ENCODE measurements at regions not wholly inside any gene's neighbourhood (a gene's known extent, or its start where the extent isn't known, plus 50 kb on each side); places are given as distances from the start of the nearest gene placed in this dataset.

DNA sequence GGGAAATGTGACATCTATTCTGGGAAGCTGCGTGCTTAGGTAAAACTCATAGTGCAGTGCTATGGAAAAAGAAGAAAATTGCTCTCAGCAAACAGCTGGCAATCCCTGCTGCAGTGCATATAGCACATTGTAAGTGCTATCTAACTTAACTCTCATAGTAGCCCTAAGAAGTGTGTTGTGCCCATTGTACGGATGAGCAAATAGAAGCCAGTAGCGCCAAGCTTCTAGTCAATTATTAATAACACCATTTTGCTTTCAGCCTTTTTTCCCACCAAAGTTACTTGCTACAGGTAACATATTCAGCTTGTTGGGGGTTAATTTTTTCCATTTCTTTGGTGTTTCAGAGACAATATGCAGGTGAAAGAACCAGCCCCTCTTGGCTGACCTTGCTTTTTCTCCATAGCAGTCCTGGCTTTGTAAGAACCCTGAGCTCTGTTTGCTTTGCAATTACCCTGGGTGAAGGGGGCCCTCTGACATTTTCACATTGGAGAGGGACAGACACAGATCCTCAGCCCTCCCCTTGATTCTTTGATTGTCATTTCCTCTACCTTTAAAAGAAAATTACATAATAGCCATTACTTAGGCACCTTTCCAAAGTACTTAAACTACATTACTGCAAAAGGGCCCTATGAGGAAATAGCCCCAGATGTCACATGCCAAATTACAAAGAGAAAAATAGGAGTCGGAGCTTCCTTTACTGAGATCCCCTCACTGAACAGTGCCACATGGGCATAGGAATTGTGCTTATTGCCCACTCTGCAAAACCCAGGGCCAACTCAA lies 576.2 kb upstream of the TBX3 start:
- DNase-seq (ENCODE audit: low spot score), result no peak

DNA sequence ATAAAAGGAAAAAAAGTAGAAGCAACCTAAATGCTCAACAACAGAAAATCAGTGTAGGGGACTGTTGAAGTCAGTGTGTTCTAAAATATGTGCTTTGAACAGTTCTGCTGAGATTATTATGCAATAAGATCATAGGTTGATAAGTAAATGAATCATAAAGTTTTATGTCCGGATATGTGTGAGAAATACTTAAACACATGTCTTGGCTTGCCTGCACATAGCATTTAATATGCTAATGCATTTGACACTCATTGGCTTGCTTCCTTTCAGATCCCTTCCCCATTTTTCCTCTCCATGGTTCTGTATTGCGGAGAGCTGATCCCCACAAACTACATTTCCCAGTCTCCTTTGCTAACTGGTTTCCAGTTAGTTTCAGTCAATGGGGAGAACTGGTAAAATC lies 573.8 kb upstream of the TBX3 start:
- DNase-seq (ENCODE audit: low spot score), result no peak

DNA sequence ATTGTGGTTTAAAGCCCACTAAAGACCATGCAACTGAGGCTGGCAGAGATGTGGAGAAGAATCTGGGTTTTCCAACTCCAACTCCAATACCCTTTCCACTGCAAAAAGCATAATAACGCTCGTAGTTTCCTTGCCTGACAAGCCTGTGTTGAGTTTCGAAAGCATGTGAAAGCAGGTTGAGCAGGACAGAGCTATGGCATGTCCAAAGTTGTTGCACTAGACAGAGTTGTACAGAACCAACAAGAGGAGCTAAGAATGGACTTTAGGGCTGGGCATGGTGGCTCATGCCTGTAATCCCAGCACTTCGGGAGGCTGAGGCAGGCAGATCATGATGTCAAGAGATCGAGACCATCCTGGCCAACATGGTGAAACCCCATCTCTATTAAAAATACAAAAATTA lies 572.0 kb upstream of the TBX3 start:
- no peak for DNase-seq (ENCODE audit: low spot score)

DNA sequence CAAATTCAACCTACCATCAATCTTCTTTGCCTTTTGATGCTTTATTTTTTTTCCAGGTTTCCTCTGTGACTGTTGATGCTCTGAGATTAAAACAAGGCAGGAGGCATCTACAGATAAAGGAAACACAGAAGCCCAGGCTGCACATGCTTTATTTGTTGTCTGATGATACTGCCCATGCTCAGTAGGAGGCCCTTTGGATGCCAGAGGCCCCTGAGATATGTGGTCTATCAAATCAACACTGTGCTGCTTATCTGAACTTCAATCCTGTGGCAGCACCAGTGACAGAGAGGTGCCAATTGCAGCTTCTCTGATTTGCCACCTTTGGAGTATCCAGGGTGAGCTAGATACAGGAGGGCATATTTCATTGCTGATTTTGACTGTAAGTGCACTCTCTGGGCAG lies 571.3 kb upstream of the TBX3 start:
- DNase-seq (ENCODE audit: low spot score), result no peak

DNA sequence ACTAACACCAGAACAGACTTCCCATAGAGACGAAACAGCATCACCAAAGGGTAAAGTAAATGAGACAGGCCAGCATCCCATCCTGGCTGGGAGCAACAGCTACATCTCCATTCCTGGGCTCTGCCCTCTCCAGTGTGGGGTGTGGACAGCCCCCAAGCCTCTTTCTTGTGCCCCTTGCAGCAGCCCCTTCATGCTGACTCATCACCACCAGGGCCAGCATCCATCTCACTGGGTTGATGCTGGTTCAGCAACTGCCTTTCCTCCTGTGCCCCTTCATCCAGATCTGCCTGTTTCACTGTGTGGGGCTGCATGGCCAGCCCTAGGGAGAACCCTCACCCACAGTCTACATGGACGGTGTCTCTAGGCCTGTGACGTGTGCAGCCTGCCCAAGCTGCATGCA lies 569.1 kb upstream of the TBX3 start:
- no peak for DNase-seq (ENCODE audit: low spot score)

DNA sequence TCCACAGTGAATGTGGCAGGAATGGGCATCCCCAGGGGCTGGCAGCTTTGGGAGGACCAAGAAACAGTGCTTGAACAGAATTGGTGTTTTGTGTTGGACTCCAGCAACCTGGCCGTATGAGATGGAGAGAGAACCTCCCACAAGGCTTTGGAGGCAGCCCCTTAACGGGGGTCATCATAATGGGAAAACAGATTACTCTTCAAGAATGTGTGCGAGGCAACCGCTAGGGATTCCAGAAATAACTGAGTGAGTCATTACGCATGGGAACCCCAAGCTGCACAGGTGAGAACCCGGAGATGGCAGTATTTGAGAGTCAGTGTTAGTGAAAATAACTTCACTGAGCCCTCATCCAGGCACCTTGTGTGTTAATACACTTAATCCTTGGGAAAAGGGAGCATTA lies 567.8 kb upstream of the TBX3 start:
- no peak for DNase-seq (ENCODE audit: low spot score)

DNA sequence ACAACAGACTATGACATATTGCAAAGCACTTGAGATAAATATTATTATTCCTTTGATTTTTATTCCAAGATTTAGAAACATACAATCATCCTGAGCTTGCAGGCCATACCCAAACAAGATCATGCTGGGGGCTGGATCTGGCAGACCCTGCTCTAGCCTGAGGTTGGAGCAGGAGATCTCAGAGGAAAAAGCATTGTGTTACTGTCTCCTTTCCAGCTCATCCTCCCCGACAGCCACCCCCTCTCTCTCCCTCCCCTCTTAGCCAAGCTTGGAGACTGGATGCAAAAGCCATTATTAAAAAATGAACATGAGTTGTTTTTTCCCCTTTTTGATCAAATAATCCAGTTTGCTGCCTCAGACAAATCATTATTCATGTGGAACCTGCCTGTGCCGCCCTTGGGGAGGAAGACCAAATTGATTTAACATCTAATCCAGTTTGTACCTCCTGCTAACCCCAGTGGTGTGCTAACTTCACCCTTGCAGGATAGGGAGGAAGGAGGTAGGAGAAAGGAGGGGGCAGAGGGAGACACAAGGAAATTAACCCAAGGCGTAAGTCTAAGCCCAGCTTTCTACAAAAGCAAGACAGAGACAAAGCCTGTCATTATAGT lies 565.8 kb upstream of the TBX3 start:
- DNase-seq (ENCODE audit: low spot score), result no peak

DNA sequence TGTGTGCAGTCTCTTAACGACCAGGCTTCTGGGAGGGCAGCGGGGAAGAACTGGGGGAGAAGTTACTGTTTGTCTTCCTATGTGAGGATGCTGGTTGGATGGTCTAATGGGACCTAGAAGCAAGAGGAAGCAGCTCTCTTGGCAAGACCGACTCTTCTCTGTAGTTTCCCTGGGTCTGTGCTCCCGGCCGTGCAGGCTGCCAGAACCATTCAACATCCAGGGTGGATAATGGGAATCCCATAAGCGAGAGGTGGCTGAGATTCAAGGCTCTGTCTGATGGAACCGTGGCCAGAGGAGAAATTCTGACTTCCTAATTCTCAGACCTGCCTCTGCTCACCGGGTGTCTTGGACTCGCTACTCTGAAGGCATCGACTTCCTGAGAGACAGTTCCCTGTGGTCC lies 561.0 kb upstream of the TBX3 start:
- no peak for DNase-seq (ENCODE audit: low spot score)

DNA sequence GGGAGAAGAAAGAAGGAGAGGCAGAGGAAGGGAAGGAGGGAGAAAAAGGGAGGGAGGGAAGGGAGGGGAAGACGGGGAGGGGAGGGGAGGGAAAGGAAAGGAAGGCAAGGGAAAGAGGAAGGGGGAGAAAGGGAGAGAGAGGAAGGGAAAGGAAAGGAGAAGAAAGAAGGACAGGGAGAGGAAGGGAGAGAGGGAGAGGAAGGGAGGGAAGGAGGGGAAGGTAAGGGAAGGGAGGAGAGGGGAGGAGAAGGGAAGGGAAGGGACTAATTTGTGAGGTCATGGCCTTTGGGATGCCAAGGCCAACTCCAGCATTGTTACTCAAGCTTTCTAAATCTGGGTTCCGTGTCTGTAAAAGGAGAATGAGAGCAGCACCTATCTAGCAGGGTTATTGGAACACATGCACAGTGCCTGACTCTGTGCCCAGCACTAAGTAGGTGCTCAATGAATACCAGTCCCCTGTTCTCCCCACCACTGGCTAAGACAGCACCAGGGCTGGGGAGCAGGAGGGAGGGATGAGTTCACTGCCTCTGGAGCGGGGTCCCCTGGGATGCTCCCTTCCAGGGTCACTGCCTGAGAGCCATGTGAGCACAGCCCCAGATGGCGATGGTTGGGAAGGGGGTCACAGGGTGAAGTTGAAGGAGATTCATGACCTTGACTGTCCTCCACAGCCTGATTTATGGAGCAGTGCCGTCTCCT lies 560.1 kb upstream of the TBX3 start:
- DNase-seq (ENCODE audit: low spot score), result no peak

DNA sequence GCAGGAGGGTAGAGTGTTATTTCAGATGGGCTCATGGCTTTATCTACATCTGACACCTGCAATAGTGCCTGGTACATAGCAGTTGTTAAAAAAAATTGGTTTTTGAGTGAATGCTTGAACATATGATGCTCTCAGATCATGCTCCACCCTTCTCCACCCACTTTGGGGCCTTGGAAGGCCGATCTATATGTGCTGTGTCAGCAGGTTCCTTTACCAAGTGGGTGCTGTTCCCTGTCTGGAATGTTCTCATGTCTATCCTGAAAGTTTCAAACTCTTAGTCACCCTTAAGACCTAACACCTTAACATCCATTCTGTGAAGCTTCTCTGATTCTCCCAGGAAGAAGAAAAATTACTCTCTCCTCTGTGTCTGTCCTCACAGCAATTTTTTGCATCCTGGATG lies 556.3 kb upstream of the TBX3 start:
- DNase-seq (ENCODE audit: low spot score), result no peak

DNA sequence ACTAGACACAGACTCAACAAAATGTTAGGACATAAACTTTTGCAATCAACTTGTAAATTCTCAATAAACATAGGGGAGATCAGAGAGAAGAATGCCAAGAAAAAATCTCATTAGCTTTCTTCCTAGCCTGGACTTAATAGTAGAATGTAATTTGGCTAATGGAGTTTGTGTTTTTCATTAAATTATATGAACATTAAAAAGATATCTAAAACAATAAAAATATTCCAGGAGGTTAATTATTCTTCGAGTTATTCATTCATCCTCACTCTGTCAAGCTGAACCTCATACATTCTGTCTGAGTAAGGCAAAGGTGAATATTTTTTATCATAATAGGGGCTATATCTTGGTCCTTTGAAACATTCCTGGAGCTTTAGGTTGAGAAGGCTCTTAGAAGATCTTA lies 551.9 kb upstream of the TBX3 start:
- no peak for DNase-seq (ENCODE audit: low spot score)

DNA sequence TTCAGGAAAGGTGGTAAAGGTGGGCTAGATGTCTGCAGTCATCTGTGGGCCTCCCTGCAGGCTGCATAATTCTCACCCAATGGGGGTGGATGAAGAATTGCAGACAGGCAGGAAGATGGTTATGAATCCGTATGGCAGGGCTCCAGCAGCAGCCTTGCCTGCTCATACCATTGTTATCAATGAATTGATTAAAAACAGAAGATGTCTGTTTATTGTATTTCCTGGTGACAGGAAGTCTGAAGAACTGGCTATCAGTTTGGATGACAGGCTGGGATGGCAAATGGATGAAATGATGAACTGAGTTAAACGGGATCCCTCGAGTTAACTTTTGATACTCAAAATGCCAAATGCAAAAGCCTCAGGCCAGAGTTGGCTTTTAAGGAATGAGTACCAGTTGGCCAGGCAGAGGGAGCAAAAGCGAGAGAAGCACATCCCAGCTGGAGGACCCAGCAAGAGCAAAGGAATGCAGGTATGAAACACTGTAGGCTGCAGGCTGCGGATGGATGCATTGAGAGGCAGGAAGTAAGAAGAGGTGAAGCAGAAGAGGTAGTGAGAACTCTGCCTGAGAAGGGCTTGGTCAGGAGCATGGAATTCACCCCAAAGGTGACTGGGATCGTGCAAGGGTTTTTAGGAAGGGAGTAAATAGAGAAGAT lies 550.0 kb upstream of the TBX3 start:
- DNase-seq (ENCODE audit: low spot score), result no peak

DNA sequence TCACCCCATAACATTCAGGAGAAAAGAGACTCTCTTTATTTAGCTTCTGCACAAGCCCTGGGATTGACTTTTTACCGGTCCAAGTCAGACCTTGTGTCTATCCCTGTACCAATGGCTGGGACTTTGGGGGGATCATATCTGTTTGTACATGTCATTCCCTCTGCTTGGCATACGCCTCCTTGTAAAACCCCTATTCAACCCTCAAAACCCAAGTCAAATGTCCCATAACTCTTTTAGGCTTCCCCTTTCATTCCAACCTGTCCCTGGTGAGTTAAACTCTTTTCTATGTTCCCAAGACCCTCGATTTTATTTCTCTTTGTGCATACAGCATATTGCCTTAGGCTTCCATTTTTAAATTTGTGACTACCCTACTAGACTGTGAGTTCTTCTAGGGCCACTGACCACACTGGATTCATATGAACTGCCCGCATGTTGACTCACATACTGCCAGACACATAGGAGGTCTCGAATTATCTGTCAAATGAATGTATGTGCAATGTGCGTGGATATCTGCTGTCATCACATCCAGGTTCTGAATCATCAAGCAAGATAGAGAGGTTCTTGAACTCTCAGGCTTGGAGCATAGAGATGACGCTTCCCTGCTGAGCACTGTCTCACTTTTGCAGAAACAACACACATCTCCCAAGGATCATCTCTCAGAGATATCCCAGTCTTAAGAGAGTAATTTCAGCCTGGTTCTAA lies 548.6 kb upstream of the TBX3 start:
- no peak for DNase-seq (ENCODE audit: low spot score)

DNA sequence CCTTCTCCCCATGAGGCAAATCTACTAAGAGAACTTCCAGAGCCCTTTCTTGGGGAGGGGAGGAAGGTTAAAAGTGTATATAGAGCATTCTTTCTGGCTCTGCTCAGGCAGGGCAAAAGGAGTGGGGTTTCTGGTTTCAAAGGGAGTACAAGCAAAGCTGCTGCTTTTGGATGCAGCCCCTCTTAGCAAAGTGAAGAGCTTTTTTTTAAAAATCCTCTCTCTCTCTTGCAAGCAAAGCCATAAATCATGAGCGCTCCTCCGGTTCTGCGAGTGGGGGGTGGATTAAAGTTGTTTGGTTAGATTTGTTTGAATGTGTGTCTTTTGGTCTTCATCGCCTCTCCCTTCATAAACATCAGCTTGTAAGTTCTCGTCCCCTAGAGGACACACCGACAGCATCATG lies 546.6 kb upstream of the TBX3 start:
- no peak for DNase-seq (ENCODE audit: low spot score)

DNA sequence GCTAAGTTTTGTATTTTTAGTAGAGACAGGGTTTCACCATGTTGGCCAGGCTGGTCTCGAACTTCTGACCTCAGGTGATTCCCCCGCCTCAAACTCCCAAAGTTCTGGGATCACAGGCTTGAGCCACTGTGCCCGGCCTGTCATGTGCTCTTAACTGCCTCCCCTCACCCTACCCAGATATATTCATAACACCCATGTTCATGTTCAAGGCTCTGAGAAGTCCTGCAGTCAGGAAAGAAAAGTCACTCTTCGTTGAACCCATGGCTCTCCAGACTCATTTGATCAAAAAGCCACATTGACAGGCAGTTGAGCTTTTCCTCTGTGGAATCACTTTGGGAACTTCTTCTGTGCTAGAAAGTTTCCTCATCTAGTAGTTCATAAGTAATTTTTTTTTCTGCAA lies 545.5 kb upstream of the TBX3 start:
- DNase-seq (ENCODE audit: low spot score), result no peak

DNA sequence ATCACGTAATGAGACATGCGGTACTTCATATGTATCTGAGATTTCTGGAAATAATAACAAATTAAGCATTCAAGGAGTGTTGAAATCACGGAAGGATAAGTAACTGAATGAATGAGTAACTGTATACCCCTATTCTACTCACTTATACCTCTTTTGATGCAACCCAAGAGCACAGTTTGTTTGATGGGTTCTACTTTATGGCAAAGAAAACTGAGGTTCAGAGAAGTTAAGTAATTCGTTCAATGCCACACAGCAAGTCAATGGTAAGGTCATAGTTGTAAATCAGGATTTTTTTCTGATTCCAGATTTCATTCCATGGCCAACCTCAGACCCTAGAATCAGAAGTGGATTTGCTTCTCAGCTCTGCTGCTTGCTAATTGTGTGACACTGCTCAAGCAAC lies 544.5 kb upstream of the TBX3 start:
- DNase-seq (ENCODE audit: low spot score), result no peak

DNA sequence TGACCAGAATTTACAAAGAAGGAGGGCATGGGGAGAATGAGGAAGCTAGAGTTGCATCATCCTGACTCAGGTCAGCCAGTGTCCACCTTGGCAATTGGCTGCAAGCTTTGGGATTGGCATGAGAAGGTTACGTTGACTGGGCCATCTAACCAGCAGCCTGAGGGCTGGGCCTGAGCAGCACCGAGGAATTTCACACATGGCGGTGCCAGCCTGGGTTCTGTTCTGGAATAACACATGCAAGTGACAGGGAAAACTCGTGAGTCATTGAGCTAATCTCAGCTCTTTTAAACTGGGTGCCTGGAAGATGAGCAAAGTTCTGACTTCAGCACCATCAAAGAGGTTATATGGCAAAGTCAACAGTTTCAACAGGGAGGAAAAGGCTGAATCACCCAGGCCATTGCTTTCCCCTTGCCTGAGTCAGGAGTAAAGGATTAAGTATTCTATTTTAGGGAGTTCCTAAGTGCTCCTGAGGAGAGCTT lies 543.2 kb upstream of the TBX3 start:
- DNase-seq (ENCODE audit: low spot score), result no peak

DNA sequence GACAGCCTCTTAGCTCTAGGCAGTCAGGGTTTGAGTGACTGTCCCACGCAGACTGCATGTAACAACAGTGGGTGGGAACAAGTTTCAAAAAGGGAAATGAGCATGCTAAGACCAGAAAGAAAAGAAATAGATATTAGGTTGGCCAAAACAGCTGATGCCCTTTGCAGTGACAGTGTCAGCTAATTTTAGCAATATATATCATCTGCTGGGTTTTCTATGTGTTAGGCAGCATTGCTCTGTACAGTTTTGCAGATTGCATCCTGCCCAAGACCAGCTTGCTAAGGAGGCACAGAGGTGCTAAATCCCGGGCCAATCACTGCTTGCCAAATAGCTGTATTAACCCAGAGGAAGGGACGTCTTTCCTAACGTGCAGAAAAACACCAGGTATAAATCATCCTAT lies 541.9 kb upstream of the TBX3 start:
- no peak for DNase-seq (ENCODE audit: low spot score)

DNA sequence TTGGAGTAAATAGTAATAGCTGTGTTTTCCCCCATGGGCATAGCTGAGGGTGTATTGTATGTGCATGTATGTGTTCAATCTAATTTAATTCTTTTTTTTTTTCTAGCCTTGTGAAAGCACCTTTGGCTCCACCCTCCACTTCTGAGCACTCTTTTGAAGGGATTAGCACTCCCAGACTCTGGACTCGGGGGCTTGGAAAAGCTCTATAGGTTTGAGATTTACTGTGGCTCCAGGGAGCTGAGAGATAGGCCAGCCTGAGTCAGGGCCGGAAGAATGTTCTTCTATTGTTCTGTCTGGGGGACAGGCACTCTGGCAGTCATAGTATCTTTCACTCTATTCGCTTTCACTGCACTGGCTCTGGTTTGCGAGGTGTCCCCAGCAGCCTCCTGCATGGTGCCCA lies 540.0 kb upstream of the TBX3 start:
- peak; percentile 56 for DNase-seq (ENCODE audit: low spot score)

DNA sequence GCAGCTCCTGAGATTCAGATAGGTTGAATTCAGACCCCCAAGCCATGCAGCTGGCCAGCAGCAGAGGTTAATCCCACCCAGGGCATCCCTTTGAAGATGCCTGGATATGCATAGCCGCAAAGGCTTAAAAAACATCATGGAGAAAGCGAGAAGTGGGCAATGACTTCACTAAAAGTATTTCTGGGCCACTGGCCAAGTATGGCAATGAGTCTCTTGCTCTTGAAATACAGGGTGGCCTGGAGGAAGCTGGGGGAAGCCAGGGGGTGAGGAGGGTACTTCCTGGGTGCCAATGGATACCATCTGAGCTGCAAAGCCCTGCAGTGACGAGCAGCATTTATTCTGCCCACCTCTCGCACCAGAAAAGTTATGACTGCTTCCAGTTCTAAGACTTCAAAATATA lies 539.3 kb upstream of the TBX3 start:
- no peak for DNase-seq (ENCODE audit: low spot score)

DNA sequence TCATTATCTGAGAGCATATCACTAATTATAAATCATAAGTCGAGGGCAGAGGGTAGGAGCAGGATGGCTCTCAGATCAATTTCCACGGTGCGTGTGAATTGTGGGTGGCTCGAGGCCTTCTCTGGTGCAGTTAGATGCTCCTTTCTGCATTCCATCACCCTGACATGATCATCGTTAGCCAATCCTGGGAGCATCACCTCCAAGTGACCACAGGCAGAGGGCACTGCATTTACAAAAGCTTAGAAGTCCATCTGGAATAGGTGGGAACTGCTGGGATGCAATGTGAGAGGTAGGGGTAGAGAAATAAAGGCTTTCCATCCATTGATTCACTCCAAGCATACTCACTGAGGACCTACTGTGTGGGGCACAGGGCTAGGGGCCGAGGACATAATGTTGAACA lies 538.2 kb upstream of the TBX3 start:
- DNase-seq (ENCODE audit: low spot score), result no peak

DNA sequence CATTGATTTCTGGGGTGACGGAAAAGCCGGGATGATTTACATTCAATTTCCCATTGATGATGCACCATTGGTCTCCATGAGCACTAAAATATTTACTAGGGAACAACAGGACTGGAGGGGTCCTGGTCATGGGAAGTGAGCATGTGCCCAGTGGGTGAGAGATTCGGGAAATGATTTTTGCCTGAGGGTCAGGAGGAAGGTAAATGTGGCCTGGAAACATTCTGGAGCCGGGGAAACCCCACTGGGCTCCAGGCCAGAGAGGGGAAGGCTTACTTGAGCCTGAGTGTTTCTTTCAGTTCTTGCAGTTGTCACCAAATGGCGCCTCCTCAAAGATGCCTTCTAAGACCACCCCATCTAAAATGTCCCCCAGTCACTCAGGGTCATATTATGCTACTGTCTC lies 532.3 kb upstream of the TBX3 start:
- DNase-seq (ENCODE audit: low spot score), result no peak

All from ecto neural progenitor cell (in vitro differentiated cells).